ENCODE measurements at regions not wholly inside any gene's neighbourhood (a gene's known extent, or its start where the extent isn't known, plus 50 kb on each side); places are given as distances from the start of the nearest gene placed in this dataset.

DNA sequence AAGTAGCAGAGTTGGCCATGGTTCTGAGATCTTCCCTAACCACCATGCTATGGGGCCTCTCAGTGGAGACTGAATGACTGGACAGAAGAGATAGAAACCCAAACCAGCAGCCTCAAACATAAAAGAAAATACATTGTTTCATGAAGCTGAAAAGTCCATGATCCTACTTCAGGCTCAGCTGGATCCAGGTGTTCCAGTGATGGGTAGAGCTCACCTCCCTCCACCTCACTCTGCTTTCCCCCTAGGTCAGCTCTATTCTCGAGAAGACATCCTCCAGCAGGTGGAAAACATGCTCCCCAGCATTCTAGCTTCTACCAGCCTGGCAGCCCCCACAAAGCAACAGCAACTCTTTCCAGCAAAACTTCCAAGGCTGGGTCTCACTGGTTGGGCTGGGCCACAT is 132.1 kb downstream of the OAT start:
- no peak for DNase-seq (ENCODE audit: low spot score)

DNA sequence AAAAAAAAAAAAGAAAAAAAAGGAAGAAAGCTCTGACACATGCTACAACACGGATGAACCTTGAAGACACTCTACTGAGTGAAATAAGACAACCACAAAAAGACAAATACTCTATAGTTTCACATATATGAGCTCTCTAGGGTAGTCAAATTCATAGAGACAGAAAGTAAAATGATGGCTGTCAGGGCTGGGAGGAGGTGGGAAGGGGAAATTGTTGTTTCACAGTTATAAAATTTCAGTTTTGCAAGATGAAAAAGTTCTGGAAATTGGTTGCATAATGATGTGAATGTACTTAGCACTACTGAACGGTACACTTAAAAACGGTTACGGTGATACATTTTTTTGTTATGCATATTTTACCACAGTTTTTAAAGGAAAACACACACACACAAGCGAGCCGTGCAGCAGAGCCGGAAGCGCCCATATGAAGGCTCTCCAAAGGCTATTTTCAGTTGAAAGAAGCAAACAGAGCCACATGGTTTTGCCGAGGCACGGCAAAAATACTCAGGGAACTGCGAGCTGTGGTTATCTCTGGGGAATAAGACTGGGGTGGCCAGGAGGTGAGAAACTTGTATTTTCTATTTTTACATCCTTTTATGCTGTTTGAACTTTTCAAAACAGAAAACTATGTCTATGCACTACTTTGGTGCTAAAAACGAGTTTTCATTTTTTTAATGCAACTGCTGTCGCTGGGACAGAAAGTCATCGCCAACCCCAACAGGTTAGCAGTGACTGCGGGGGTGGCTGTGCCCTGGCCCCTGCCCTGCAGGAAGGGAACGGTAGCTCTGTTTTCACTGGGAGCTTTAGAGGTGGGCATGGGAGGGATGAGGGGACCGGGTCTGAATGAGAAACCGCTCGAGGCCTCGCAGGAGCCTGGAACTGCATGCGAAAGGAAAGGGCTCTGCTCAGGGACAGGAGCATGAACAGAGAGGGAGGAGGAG is 132.9 kb downstream of the OAT start:
- DNase-seq (ENCODE audit: low spot score), result no peak

DNA sequence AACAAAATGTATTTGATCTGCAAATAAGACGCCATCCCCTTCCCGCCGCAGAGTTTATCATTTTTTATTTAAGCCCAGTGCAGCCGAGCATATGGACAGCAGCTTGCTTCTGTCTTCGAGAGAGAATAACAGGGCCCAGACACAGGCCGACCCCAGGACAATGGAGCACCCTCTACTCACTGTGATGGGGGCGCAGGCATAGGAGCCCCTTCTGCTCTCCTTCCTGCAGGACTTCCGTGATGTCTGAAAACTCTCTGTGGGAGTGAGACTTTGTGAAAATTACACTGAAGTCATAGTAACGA is 134.8 kb downstream of the OAT start:
- DNase-seq (ENCODE audit: low spot score), result no peak

DNA sequence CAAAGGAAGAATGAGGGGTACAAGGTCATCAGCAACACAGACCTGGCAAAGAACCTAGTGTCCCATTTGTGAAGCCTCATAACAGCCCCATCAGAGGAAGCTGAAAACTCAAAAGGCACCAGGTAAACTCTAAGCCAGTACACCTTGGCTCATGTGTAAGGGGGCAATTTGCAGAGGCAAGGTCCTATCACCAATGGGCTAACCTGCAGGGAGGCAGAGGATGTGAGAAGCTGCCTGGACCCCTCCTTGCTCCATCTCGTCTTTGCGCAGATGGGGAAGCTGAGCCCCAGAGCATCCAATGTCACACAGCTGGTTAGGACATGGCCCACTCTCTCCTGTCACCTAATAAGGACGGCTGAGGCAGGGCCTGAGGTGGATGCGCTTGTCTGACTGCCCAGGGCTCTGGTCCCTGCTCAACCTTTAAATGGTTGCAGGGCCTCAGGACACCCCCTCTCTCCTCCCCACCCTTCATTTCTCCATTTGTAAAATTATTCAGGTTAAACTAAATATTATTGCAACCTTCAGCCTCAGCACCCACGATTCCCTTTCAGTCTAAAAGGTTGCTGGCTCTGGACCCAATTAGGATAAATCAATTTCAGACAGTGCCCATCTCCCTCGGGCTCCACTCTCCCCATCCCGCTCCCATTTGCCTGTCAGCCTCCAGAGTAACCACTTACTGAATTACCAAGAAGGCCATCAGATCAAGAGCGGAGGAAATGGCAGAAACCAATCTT is 135.3 kb downstream of the OAT start:
- no peak for DNase-seq (ENCODE audit: low spot score)

DNA sequence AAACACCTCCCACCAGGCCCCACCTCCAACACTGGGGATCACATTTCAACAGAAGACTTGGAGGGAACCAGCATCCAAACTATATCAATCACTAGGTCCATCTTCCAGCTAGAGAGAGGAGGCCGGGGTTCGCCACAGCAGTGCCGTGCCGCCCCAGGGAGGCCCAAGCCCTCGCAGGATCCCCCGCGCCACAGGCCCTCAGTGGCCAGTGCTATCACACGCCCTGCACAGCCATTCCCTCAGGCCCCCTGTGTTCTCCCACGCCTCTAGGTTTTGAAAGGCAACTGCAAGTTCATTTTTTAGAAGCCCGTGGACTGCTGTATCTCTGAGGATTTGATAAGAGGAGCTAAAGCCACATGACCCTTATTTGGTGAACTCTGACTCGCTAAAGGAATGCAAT is 136.4 kb downstream of the OAT start:
- no peak for DNase-seq (ENCODE audit: low spot score)

DNA sequence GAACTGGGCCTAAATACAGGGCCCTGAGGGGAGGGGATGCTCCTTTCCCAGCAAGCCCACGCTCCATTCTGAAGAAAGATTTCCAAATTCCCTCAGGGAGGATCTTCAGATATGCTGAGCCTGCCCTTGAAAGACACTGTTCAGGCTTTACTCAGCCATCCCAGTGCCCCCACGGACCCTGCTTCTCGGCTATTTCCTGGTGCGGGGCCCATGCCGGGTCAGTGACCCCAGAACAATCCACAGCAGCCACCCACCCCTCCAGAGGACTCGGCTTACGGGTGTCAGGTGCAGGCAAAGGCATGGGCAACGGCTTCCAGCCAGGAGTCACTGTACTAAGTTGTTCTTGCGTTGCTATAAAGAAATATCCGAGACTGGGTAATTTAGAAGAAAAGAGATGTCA is 137.1 kb downstream of the OAT start:
- DNase-seq (ENCODE audit: low spot score), result no peak

DNA sequence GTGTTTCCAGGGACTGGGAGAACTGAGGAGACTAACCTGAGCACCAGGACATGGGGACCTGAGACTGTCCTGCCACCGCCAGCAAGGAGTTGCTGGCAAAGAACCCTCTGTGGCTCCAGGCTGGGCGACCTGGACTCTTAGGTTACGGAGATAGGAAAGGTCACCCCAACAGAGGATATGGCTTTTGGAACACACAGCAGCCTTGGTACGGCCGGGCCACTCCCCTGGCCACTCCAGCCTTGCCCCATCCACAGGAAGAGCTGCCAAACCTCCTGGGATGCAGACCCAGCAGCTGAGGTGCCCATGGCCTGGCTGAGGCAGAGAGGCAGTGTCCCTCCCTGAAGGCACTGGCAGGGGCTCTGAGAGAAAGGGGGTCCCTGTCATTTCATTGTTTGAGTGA is 137.8 kb downstream of the OAT start:
- no peak for DNase-seq (ENCODE audit: low spot score)

DNA sequence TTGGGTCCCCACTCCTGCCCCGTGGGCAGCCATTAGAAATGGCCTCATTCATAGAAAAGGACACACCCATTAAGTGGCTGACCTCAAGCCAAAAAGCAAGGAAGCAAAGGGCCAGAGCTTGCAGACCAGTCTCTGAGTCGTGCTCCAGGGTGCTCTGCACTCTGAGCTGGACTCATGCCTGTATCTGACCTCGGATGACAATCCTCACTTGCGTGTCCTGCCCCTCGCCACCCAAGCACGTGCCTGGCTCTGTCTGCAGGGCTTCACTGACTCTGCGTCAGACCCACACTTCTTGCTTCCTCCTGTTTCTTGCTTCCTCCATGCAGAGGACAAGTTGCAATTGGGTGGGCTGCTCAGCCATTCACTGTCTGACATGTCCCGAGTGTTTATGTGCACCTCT is 138.8 kb downstream of the OAT start:
- DNase-seq (ENCODE audit: low spot score), result no peak

DNA sequence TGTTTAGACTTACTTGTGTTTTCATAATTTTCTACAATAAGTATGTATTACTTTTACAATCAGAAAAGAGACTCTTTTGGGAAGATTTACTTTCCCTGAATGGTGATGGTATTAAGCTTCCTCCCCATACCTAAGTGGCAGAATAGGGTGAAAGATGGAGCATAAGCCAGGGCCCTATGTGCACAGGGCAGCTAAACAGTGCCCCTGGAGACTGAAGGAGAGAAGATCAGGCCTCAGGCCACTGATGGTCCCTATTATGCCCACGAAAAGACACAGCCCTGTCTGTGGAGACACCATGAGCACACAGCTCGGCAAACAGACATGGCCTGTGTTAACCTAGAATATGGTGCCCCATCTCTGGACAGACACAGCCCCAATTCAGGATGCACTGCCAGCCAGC is 139.4 kb downstream of the OAT start:
- no peak for DNase-seq (ENCODE audit: low spot score)

DNA sequence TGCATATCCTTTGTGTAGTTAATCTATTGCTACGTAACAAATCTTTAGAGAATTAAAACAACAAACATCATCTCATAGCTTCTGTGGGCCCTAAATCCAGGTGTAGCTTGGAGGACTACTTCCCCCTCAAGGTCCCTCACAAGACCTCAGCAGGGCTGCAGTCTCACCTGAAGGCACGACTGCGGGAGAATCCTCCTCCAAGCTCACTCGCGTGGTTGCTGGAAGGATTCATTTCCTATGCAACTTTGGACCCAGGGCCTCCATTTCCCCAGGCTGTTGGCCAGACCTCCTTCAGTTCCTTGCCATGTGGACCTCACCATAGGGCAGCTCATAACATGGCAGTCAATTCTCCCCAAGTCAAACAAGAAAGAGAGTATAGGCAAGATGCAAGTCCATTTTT is 140.4 kb downstream of the OAT start:
- DNase-seq (ENCODE audit: low spot score), result no peak

DNA sequence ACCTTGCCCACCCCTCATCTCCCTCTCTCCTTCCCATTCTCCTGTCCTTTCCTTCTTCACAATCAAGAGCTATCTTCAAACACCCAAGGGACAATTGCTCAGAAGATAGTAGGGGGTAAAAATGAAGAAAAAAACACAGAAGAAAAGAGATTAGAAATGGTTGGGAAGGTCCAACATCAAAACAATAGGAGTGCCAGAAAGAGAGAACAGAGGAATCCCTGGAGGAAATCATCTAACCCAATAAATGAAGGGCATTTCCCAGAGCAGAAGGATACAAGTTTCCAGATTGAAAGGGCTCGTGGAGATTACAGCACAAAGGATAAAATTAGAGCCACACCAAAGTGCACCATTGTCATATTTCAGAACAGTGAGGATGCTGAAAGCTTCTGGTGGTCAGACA is 145.6 kb downstream of the OAT start:
- no peak for DNase-seq (ENCODE audit: low spot score)

DNA sequence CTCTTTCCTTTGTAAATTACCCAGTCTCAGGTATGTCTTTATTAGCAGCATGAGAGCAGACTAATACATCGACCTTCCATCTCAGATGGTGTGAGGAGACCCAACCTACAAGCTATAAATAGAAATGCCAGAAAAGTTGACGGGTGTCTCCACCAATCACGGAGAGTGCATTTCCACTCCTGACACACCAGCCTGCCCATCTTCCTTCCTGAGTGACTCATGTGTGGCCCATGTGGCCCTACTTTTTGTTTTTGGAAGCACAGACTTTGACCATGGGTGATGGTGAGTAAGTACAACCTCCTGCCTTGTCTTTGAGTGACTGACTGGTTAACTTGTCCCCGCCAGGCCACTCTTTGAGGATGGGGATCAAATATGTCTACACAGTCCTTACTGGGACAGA is 147.0 kb downstream of the OAT start:
- no peak for DNase-seq (ENCODE audit: low spot score)

DNA sequence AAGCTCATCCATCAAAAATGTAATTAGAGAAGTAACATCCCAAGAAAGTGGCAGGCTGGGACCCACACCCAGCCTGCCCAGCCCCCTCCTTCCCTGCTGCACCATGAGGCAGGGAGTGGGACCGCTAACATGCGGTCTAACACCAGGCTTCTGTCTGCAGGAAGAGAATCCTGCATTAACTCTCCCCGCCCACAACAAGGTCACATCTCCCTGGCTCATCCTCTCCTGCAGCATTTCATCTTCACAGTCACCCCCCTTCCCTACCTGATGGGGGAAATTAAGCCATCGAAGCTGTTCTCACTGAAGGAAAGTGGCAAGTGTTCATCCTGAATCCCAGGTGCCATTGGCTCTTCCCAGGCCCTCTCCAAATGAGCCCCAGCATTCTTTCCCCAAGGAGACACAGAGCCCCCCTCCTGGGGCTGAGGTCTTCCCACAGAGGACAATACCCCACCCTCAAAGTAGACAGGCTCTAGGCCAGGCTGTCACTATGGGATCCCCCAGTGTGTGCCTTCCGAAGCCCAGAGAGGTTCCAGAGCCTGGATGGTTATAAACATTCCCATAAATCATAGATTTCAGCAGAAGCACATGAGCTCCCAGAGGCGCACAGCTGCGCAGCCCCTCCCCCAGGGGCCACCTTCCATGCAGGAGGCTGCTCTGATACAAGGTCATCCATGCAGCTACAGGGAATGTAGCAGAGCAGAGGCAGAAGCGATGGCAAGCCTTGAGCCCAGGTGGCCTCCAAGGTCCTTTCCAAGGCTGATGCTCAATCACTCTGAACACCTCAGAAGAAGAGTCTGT is 148.0 kb downstream of the OAT start:
- no peak for DNase-seq (ENCODE audit: low spot score)

DNA sequence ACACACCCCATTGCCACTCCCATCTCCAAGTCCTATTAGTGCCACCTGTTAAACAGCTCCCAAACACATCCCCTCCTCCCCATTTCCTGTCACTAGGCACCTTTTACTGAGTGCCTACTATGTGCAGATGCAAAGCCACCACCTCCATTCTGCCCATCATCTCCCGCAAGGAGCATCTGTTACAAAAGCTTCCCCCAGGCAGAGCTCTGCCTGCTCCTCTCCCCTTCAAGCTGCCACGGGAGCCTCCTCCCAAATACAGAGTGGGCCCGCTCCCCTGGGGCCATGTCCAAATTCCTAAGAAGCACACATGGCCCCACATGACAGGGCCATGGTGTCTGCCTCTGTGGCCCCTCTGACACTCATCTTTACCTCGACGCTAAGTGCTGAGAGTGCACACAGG is 149.7 kb downstream of the OAT start:
- DNase-seq (ENCODE audit: low spot score), result no peak

DNA sequence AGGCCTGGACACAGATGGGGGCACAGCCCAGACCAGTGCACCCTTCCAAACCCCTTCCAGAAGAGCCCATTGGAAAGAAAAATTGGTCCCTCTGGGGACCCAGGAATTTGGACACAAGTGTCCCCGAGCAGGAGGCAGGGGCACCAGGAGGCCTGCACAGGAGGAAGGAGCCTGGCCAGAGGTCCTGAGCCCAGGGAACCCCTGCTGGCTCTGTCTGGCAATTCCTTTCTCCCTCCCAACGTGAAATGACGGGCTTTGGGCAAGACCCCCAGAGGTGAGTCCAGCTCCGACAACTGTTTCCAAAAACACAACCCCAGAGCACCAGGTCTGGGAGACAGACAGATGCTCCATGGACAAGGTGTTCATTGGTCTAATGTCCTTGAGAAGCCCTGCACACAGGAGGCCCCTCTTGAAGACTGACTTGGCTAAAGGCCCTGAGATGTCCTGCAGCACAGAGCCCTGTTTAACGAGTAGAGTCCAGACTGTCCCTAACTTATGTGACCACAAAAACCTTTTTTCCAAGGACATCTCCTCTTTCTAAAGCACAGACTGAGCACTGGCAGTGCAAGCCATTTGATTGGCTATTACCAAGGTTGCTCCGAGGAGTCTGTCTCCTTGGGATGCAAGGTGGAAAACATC is 150.7 kb downstream of the OAT start:
- no peak for DNase-seq (ENCODE audit: low spot score)

DNA sequence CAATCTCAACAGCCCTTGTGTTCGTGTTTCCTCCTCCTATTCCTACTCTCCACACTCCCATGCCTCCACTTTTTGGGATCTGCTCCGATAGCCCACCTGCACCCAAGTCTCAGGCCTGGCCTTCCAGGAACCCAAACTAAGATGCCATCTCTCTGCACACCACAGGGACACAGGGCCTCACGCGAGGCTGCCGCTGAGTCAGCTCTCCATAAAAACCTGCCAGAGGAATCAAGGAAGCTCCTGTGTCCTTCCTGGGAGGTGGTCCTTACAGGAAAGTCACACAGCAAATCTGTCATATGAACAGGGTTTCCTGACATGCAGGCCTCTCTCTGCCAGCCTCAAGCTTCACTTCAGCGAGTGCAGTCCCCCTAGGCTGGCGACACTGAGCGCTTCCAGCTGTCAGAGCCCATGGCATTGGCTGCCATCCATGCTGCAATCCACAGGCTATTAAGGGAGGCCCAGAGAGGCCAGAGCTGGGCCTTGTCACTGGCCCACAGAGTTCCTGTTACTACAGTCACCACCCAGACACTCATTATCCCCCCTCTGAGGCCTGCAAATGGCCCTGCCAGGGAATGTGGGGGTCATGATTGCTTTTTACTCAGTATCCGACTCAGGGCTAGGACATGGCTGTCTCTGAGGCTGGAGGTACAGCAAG is 151.4 kb downstream of the OAT start:
- DNase-seq (ENCODE audit: low spot score), result no peak

DNA sequence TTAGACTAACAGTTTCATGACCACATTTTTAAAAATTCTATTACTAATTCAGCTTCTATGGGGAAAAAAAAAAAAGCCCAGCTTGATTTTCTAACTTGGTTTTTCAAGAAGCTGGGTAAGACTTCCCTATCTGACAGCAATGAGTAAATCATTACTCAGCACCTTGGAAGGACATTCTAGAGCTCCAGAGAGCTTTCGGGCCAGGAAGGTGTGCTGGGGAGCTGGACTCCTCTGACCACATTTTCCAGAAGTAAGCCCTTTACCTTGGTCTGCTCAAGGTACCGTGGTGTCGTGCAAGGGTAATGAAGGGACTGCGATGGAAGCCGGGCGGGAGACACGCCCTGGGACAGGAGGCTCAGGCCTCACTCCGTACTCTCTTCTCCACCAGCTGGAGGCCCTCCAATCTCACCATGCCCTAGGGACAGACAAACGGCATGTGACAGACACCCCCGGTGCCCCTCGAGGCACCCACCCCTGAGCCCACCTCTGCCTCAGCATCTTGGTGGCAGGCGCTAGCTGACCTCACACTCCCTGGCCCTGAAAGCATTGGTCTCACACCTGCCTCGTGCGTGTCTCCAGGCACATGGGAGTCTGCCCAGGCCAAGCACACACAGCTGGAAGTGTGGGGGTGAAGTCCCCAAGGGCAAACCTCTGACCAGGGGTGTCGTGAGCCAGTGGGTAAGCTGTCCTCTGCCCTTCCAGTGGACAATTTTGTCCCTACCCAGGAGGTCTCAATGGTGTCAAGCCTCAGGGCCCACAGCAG is 152.1 kb downstream of the OAT start:
- no peak for DNase-seq (ENCODE audit: low spot score)

DNA sequence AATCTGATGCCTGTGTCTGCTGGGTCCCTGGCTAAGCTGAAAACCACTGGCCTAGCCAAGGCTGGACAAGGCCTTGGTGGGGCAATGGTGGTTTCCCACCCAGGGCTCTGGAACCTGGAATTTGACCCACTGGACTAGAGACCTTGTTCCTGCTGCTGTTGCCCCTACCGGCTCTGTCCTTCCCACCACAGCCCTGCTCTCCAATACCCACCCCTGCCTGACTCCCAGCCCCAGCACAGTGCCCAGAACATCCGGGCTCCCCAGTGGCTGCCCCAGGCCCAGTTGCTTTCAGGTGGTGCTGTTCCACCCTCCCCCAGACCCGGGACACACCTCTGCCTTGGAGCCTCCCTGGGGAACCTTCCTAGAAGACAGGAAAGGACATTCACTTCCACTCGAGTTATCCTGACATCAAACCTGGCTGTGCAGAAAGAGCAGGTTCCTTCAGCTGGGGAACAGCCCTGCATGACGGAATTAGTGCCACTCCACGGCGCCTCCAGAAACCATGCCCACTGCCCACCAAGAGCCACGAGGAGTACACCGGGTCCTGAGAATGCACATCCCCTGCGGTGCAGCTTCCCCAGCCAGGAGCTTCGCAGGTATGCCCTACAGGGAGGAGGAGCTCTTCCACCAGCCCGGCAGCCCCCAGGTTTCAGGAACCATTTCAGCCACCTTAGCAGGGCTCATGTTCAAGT is 152.8 kb downstream of the OAT start:
- no peak for DNase-seq (ENCODE audit: low spot score)

DNA sequence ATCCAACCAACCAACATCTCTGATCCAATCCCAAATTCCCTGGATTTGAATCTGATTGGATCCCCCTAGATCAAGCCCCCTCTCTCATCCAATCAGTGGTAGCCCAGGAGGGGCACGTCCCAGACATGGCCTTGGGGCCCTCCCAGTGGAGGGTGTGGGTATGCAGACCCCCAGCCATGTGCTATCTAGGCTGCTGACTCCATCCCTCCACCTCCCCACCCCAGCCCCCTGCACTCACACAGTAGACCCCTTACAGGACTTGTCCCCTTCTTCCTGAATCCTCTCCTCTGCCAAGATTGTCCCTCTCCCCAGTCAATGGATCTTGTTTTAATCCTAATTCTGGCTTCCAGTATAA is 153.4 kb downstream of the OAT start:
- DNase-seq (ENCODE audit: low spot score), result no peak

DNA sequence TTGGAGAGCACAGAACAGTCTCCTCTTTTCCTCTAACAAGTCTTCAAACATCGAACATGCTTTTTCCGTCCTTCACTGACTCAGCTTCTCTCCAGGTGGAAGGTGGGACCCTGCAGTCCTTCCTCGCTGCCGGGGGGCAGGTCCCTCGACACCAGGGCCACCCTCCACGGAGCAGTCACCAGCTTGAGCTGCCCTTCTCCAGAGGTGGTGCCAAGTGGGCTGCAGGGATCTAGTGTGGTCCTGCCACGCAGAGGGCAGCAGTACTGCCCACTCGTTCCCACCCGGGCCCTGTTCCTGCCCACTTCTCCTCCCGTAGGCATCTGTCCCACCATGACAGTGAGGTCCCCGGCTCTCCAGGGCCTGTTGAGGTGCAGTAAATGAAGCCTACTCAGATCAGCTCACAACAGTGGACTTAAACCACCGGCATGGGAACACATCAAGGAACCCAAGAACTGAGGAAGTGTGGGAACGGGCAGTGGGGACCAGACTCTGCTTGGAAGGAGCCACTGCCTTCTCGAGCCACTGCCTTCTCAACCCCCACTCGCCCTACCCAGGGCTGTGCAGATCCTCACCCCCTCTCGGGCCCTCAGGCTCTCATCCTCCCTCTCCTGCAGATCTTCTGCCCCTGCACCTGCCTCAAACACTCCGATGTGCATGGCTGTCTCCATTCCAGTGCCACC is 153.9 kb downstream of the OAT start:
- no peak for DNase-seq (ENCODE audit: low spot score)

Measured in CD4-positive, alpha-beta T cell treated with Interleukin-6 at 100 ng/mL for 8 hours (primary cell).